ENCODE measurements at regions not wholly inside any gene's neighbourhood (a gene's known extent, or its start where the extent isn't known, plus 50 kb on each side); places are given as distances from the start of the nearest gene placed in this dataset.

GRCh38 chr9:1804128-1804865 is 210.8 kb upstream of the SMARCA2 start:
- Histone ChIP-seq H2AFZ (ENCODE audit: low read depth, low read length) (no peak overlapping the region), H4K20me1 (ENCODE audit: insufficient read depth, low read length) (no peaks in the 10 kb centered on the region), H3K4me3 (ENCODE audit: low read depth in 1 of 2, low read length in 2 of 2) (no peak overlapping the region), H3K27me3 (ENCODE audit: insufficient read depth, low read length, poor library complexity) (no peaks in the 10 kb centered on the region), H3K9me3 (ENCODE audit: insufficient read depth, low read length, severe bottlenecking) (no peaks in the 10 kb centered on the region), H3K27ac (ENCODE audit: low read length) (no peak overlapping the region), H3K79me2 (ENCODE audit: insufficient read depth, low read length) (no peaks in the 10 kb centered on the region), H3K4me2 (ENCODE audit: insufficient read depth, low read length) (no peak overlapping the region), H3K9ac (ENCODE audit: low read depth, low read length) (no peak overlapping the region), H3K36me3 (ENCODE audit: insufficient read depth, low read length) (no peaks in the 10 kb centered on the region), H3K4me1 (ENCODE audit: insufficient read depth, low read length) (no peaks in the 10 kb centered on the region)
- TF ChIP-seq EZH2 (IDR thresholded peaks at IDR 0.05; ENCODE audit: borderline replicate concordance, low read depth, low read length, severe bottlenecking), result no peak
- no peak for ATAC-seq (ENCODE audit: insufficient read depth, low read depth)
- no peak for DNase-seq

GRCh38 chr9:1829719-1830118 is 185.4 kb upstream of the SMARCA2 start:
- no peaks in the 10 kb centered on the region for H3K9me3 ChIP-seq (ENCODE audit: insufficient read depth, low read length, severe bottlenecking)
- H4K20me1 ChIP-seq (ENCODE audit: insufficient read depth, low read length), result no peaks in the 10 kb centered on the region
- no peak overlapping the region for H2AFZ ChIP-seq (ENCODE audit: low read depth, low read length)
- H3K4me3 ChIP-seq (ENCODE audit: low read depth in 1 of 2, low read length in 2 of 2), result no peak overlapping the region
- no peak overlapping the region for H3K4me2 ChIP-seq (ENCODE audit: insufficient read depth, low read length)
- ATAC-seq (ENCODE audit: insufficient read depth, low read depth) (no peak), DNase-seq (no peak)
- TF ChIP-seq EZH2 (IDR thresholded peaks at IDR 0.05; ENCODE audit: borderline replicate concordance, low read depth, low read length, severe bottlenecking), result no peak
- TF ChIP-seq CTCF (IDR thresholded peaks at IDR 0.05; ENCODE audit: borderline replicate concordance, extremely low read depth, low read length, poor library complexity, severe bottlenecking), result no peak
- H3K4me1 ChIP-seq (ENCODE audit: insufficient read depth, low read length), result no peaks in the 10 kb centered on the region
- H3K79me2 ChIP-seq (ENCODE audit: insufficient read depth, low read length), result no peaks in the 10 kb centered on the region
- H3K27me3 ChIP-seq (ENCODE audit: insufficient read depth, low read length, poor library complexity), result peaks cover 4% of the 10 kb centered on the region
- no peaks in the 10 kb centered on the region for H3K36me3 ChIP-seq (ENCODE audit: insufficient read depth, low read length)
- H3K9ac ChIP-seq (ENCODE audit: low read depth, low read length), result no peak overlapping the region
- no peak overlapping the region for H3K27ac ChIP-seq (ENCODE audit: low read length)

- DNase-seq, result no peak
- Histone ChIP-seq H2AFZ (ENCODE audit: low read depth, low read length) (no peak overlapping the region), H3K36me3 (ENCODE audit: insufficient read depth, low read length) (no peaks in the 10 kb centered on the region), H3K27ac (ENCODE audit: low read length) (no peak overlapping the region), H4K20me1 (ENCODE audit: insufficient read depth, low read length) (no peaks in the 10 kb centered on the region), H3K79me2 (ENCODE audit: insufficient read depth, low read length) (no peaks in the 10 kb centered on the region), H3K27me3 (ENCODE audit: insufficient read depth, low read length, poor library complexity) (no peaks in the 10 kb centered on the region), H3K9me3 (ENCODE audit: insufficient read depth, low read length, severe bottlenecking) (no peaks in the 10 kb centered on the region), H3K4me1 (ENCODE audit: insufficient read depth, low read length) (no peaks in the 10 kb centered on the region), H3K4me3 (ENCODE audit: low read depth in 1 of 2, low read length in 2 of 2) (no peak overlapping the region), H3K4me2 (ENCODE audit: insufficient read depth, low read length) (no peak overlapping the region), H3K9ac (ENCODE audit: low read depth, low read length) (no peak overlapping the region)
- no peak for ATAC-seq (ENCODE audit: insufficient read depth, low read depth)
- TF ChIP-seq EZH2 (IDR thresholded peaks at IDR 0.05; ENCODE audit: borderline replicate concordance, low read depth, low read length, severe bottlenecking) (no peak), CTCF (IDR thresholded peaks at IDR 0.05; ENCODE audit: borderline replicate concordance, extremely low read depth, low read length, poor library complexity, severe bottlenecking) (no peak)
Observed at GRCh38 chr9:1832960-1833359, 182.2 kb upstream of the SMARCA2 start.

- H2AFZ ChIP-seq (ENCODE audit: low read depth, low read length), result no peak overlapping the region
- H3K79me2 ChIP-seq (ENCODE audit: insufficient read depth, low read length), result no peaks in the 10 kb centered on the region
- no peak overlapping the region for H3K27ac ChIP-seq (ENCODE audit: low read length)
- H3K4me2 ChIP-seq (ENCODE audit: insufficient read depth, low read length), result no peak overlapping the region
- H3K9ac ChIP-seq (ENCODE audit: low read depth, low read length), result no peak overlapping the region
- ATAC-seq (ENCODE audit: insufficient read depth, low read depth) (no peak), DNase-seq (peak; percentile 13)
- no peaks in the 10 kb centered on the region for H4K20me1 ChIP-seq (ENCODE audit: insufficient read depth, low read length)
- H3K4me3 ChIP-seq (ENCODE audit: low read depth in 1 of 2, low read length in 2 of 2), result no peak overlapping the region
- no peaks in the 10 kb centered on the region for H3K36me3 ChIP-seq (ENCODE audit: insufficient read depth, low read length)
- H3K9me3 ChIP-seq (ENCODE audit: insufficient read depth, low read length, severe bottlenecking), result no peaks in the 10 kb centered on the region
- no peaks in the 10 kb centered on the region for H3K4me1 ChIP-seq (ENCODE audit: insufficient read depth, low read length)
- H3K27me3 ChIP-seq (ENCODE audit: insufficient read depth, low read length, poor library complexity), result no peaks in the 10 kb centered on the region
- TF ChIP-seq CTCF (IDR thresholded peaks at IDR 0.05; ENCODE audit: borderline replicate concordance, extremely low read depth, low read length, poor library complexity, severe bottlenecking), result peak; percentile 54
- TF ChIP-seq EZH2 (IDR thresholded peaks at IDR 0.05; ENCODE audit: borderline replicate concordance, low read depth, low read length, severe bottlenecking), result no peak
Observed at GRCh38 chr9:1837453-1838084, 177.6 kb upstream of the SMARCA2 start.

Data from DND-41 (cell line).